Dedifferentiated amniotic fluid mesenchymal stem cell (primary cell): ENCODE measurements at regions not wholly inside any gene's neighbourhood (a gene's known extent, or its start where the extent isn't known, plus 50 kb on each side); places are given as distances from the start of the nearest gene placed in this dataset.
"Not testable (repeated sequence)": the region's sequence is repeated elsewhere in the genome, so short reads cannot be mapped to it uniquely, and the experiment has no call there.

Source experiments
- DNase-seq: peaks from one replicate; pipeline ENCODE4 v3.0.0-alpha.2; 2016; ENCODE audit errors: extremely low spot score

DNA sequence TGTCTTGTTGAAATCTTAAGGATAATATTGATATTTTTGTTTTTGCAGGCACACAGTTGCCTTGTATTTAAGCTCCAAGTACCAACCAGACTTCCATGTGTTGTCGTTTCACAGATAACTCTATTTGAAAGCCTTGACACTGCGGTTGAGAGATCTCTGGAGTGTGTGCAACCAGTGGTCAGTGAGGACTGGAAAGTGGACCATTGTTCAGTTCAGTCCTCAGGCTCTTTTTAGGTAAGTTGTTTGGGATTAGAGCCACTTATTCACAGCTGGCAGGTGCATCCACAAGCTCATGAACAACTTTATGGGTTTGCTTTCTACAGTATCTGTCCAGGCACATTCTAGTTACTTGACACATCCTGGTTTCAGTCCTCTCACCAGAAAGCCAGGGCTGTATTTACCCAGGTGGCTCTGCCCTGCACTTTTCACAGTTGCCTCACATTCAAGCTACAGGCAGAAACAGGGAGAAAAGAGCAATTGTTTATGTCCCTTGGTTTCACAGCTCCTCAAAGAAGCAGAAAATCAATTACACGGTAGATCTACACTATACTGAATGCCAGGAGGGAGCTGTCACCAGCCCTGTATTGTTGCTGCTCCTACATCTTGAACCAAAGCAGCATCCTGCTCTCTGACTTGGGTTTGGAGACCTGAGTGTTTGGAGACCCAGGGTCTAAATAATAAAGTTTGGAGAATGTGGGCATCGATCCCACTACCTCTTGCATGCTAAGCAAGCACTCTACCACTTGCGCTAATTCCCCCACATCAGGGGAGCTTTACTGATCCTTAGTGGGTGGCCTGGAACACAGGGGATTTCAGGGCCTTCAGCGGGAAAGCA lies 543.3 kb downstream of the PRIM2 start:
- DNase-seq = not testable (repeated sequence)

DNA sequence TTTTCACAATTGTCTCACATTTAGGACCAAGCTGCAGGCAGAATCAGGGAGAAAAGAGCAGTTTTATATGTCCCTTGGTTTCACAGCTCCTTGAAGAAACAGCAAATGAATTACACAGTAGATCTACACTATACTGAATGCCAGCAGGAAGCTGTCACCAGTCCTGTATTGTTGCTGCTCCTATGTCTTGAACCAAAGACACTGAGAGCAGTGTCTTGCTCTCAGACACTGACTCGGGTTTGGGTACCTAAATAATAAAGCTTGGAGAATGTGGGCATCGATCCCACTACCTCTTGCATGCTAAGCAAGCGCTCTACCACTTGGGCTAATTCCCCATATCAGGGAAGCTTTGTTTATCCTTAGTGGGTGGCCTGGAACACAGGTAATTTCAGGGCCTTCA lies 552.7 kb downstream of the PRIM2 start:
- not testable (repeated sequence) for DNase-seq

DNA sequence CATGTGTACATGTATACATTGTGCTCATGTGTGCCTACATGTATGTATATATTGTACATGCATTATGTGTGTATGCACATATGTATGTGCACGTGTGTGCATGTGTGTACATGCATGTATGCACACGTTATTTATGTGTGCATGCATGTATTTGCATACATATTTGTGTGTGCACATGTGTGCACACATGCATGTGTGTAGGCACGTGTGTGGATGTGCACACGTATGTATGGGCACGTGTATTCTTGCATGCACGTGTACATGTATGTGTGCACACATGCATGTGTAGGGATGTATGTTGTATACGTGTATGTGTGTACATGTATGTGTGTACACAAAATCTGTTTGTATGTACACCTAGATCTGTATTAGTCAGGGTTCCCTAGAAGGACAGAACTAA lies 556.0 kb downstream of the PRIM2 start:
- DNase-seq = not testable (repeated sequence)

DNA sequence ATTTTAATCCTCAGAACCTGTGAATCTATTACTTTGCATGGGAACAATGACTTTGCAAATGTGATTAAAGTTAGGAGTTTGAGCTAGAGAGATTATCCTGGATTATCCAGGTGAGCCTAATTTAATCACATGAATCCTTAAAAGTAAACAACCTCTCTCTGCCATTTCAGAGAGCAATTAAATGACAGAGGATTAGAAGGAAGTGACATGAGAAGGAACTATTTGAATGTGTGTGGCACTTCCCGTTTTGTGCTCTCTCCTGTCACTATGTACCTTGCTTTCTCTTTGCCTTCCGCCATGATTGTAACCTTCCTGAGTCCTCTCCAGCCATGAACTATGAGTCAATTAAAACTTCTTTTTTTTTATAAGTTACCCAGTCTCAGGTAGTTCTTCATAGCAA lies 559.2 kb downstream of the PRIM2 start:
- not testable (repeated sequence) for DNase-seq

DNA sequence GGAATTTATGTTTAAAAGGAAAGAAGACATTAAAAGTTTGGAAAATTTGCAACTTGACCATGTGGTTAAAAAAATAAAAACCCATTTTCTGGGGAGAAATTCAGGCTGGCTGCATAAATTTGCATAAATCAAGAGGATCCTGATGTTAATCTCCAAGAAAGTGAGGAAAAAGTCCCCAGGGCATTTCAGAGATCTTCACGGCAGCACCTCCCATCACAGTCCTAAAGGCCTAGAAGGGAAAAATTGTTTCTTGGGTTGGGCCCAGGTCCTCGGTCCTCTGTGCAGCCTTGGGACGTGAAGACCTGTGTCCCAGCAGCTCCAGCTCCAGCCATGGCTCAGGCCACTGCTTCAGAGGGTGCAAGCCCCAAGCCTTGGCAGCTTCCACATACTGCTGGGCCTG lies 560.3 kb downstream of the PRIM2 start:
- DNase-seq = not testable (repeated sequence)

DNA sequence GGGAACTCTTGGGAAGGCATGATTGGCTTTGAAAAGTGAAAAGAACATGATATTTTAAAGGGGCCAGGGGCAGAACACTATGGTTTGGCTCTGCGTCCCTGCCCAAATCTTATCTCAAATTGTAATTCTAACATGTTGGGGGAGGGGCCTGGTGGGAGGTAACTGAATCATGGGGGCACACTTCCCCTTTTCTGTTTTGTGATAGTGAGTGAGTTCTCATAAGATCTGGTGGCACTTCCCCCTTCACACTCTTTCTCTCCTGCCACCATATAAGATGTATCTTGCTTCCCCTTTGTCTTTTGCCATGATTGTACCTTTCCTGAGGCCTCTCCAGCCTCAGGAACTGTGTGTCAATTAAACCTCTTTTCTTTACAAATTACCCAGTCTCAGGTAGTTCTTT lies 561.4 kb downstream of the PRIM2 start:
- DNase-seq = not testable (repeated sequence)

DNA sequence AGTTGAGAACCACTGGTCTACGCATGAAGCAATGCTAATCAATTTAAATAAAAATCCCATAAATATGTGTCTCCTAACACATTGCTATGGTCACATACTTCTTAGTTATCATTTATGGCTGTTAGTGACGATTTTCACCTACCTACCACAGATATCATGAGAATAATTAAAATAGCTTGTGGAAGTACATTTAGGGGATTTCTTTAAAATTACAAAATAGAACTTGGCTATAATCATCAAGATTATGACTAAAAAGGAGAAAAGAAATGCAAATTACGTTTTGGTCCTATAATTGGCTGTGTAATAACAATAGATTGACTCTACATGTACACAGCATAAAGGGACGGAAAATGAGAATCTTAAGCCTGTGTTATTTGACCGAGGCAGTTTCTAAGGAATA lies 581.4 kb downstream of the PRIM2 start:
- DNase-seq = not testable (repeated sequence)

DNA sequence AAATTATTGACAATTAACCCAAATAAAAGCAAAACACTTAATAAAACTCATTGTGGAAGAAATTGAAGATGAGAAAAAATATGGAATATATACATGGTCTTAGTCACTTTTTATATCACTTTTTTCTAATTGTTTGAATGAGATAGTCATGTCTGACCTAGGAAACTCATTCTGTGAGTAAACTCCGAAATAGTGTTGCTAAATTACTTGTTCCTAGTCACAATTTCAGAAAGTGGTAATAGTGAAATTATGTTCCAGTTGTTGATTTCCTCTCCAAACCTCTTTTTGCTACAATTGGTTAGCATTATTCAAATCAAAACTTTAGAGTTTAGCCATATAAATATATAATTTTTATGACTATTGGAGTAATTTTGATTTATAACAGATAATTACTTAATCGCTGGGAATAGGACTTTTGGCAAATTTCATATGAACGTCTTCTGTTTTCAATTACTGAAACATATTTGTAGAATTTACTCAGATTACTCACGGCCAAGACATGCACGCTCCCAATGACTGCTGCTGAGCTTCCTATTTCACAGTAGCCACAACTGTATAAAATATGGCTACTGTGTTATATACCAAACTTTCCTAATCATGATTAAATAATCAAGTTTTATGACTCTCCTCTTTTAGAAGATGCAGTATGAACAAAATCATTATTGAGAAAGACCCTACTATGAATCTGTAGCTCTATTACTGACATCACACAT lies 583.4 kb downstream of the PRIM2 start:
- not testable (repeated sequence) for DNase-seq

DNA sequence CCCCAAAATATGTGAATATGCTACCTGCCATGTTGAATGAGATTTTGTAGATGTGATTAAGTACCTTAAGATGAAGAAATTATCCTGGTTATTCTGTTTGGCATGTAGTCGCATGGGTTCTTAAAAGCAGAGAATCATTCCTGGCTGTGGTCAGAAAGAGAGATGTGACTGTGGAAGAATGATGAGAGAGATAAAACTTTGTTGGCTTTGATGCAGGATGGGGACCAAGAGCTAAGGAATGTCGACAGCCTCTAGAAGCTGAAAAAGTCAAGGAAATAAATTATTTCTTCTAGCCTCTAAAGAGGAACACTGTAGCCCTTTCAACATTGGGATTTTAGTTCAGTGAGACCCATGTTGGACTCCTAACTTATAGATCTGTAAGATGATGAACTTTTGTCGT lies 584.0 kb downstream of the PRIM2 start:
- not testable (repeated sequence) for DNase-seq

DNA sequence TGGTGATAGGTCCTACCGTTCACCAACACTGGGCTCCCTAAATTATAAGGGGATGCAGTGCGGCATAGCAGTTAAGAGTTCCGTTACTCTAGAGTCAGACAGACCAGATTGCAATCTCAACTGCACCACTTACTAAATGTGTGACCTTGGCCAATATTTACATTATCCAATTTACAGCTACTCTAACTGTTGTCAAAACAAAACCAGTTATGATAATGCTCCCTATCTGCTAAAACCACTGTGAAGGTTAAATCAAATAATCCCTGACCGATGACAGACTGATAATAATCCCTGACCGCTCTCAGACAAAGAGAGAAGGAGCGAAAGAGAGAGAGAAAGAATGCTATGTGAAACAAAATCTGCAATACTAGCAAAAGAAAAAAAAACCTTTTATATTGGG lies 586.9 kb downstream of the PRIM2 start:
- not testable (repeated sequence) for DNase-seq

DNA sequence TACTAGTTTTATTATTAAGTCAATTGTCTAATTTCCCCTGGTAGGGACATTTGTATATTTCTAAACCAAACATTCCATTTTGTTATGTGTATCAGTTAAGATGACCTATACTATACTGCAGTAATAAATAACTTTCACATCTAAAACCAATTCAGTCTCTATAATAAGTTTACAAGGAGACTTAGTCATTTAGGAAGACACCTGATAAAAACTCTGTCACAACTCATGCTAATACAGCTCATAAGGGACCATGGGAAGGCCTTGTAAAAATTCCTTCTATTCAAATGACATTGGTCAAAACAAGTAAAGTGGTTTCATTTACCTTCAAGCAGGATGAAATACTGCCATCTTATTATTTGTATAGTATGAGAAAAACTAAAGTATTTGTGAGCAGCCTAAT lies 597.9 kb downstream of the PRIM2 start:
- DNase-seq = not testable (repeated sequence)

DNA sequence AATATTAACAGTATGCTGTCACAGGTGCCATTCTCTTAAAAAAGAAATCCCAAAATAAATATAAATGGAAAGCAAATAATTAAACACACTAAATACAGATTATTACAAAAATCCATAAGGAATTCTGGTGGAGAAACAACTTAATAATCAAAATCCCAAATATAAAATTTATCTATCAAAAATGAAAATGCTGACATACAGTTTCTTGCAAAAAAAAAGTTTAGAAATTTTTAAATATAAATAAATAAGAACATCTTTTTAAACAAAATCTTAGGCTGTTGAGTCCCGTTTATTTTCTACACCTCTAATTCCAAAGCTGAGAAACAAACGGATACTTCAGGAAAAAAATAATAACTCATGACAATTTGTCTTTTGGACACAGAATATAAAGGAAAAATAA lies 625.5 kb downstream of the PRIM2 start:
- not testable (repeated sequence) for DNase-seq

DNA sequence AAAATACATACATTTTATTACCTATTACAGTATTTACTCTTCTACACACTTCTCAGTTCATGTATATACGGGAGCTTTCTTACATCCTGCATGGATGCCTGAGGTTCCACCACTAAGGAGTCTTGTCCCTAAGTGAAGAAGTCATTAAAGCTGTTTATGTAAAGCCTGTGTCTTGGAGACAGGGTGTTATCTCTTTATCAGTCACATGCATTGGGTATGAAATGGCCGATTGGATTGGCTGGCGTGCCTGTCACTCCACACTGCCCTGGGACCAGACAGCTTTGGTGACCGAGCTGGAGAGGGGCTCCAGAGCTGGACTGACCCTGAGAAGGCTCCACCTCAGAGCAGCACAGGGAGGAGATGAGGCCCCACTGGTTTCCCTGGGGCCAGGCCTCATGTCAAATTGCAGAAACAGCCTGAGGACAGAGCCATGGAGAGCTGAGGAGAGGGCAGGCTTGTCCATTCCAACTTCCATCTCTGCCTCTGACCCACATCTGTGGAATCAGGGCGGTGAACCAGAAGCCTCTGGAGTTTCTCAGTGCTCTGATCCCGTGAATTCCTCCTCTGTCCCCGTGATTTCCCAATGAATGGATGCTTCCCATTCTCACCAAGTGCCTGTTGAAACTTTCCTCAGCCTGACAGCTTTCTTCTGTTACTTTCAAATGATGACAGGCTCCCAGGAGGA lies 628.8 kb downstream of the PRIM2 start:
- not testable (repeated sequence) for DNase-seq

DNA sequence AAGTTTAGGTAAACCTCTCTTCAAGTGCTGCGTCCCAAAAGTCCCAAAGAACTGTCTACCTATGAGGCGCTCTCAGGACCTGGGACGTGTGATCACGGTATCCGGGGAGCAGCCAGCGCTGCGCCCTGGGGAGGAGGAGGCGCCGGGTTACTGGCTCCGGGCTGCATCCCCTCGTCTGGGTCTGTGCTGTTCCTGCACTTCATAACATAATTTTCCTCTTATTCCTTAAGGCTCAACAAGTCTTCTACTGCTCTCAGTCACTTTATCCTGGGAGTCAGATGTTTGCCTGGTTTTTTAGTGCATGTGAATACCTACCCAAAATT lies 629.3 kb downstream of the PRIM2 start:
- not testable (repeated sequence) for DNase-seq

DNA sequence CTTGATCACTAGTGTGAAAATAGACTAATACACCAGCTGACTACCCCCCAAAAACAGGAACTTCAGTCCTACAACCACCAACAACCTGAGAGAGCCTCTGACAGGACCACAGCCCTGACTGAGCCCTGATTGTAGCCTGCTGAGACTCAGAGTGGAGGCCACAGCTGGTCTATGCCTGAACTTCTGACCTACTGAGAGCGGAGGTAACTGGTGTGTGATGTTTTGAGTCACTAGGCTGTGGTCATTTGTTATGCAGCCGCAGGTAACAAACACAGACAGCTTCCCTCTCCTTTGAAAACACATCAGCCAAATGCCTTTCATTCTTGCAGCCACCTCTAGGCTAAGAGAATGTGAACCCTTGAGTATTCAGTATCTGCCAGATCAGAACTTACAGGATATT lies 631.1 kb downstream of the PRIM2 start:
- not testable (repeated sequence) for DNase-seq

DNA sequence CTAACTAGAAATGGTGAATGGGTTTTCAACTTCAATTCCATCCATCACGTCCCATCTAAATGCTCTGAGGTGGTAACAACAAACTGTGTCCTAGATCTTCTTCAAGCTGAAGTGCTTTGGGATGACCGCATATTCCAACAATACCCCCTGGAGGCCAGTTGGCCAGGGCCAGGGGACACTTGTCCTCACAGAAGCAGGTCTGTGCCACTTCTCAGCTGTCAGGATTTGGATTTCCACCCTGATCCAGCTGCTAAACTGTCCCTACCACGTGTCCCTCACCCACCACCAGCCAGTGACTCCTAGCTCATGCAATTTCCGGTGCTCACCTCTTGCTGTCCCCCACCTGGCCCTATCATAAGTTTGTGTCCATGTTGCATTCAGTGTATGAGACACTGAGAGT lies 633.0 kb downstream of the PRIM2 start:
- not testable (repeated sequence) for DNase-seq

DNA sequence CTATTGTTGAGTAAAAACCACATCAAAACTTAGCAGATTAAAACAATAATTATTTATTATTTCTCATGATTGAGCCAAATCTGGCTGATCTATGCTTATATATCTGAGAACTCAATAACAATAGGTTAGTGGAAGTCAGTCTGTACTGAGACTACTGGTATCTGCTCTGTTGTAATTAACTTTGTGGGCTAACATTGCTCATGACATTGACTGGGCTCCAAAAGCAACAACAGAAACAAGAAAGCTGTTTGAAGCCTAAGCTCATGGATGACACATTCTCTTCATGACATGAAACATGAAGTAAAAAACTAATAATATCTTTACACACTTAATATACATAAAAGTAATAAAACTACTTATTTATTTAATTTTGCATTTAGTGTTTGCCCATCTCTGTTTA lies 649.3 kb downstream of the PRIM2 start:
- DNase-seq = not testable (repeated sequence)

DNA sequence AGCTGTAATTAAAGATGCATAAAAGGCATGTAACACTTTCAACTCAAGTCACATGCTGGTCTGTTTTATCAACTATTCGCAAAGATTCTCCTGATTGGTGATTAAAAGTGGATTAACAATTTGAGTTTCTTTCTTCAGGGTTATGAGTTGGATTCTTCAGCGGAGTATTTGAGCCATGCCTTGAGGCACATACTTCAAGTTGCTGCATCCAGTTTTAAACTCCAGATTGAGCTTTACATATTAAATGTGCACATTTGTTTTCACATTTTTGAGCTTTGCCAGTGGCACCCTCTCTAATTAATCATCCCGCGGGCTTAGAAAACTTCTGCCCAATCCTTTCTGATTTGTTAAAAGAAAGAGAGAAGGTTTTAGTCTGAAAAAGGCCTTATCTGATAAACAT lies 654.5 kb downstream of the PRIM2 start:
- not testable (repeated sequence) for DNase-seq

DNA sequence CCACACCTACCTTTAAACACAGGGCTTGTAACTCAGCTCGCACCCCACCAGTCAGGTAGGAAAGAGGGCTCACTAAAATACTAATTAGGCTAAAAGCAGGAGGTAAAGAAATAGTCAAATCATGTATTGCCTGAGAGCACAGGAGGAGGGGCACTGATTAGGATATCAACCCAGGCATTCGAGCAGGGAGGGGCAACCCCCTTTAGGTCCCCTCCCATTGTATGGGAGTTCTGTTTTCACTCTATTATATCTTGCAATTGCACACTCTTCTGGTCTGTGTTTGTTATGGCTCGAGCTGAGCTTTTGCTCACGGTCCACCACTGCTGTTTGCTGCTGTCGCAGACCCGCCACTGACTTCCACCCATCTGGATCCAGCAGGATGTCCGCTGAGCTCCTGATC lies 657.2 kb downstream of the PRIM2 start:
- no peak for DNase-seq

DNA sequence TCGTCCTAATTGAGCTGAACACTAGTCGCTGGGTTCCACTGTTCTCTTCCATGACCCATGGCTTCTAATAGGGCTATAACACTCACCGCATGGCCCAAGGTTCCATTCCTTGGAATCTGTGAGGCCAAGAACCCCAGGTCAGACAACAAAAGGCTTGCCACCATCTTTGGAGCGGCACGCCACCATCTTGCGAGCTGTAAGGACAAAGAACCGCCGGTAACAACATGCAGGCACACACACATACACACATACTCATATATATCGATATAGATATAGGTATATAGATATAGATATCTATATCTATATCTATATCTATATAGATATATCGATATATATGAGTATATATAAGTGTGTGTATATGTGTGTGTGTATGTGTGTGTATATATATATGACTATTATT lies 657.7 kb downstream of the PRIM2 start:
- DNase-seq = not testable (repeated sequence)

DNA sequence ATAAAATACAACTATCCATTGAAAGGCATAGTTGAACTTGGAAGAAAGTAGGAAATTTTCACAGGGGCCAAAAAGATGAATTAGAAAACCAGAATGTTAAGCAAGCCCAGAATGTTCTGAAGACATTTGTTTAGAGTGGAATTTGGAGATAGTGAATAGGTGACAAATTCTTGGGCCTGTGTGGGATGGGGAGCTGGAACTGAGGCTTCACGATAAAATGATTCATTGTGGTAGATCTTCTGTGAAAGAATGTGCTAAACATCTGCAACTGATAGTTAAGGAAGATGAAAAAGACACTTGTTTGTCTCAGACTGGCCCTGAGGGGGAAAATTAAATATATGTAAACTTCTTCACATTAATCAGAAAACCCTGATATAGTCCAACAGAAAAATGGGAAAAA lies 658.9 kb downstream of the PRIM2 start:
- not testable (repeated sequence) for DNase-seq

DNA sequence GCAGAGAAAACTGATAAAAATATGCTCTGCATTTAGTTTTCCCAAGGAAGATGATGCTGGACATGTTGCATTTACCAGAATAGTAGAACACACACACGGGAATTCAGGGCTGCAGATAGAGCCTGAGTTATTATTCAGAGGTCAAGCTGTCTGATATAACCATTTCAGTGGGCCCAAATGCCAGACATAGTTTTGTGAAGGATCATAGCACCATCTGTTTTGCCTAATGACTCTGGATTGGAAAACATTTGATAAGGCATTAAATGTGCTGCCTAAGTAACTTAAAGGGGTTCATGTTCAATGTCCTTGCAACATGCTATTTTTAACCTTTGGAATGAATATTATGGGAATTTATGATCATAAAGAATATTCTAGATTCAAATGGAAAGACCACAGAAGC lies 666.2 kb downstream of the PRIM2 start:
- DNase-seq = not testable (repeated sequence)

DNA sequence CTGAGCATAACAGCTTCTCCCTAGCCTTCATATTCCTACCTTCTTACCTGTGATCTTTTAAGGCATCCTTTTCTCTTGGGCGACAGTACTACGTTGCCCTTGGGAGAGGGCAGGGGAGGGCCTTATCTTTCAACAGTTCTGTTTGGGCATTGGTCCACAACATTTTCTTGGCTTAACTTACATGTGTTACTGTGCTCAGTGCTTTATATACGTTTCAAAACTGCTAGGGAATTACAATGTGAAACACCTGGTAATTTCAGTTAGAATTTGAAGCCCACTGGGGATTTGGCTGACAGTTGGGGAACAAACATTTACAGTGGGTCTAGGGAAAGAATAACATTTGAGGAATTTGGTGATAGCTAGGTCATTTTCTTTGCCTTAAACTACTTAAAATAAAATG lies 667.1 kb downstream of the PRIM2 start:
- not testable (repeated sequence) for DNase-seq
